HEK293 (cell line): ENCODE measurements at regions not wholly inside any gene's neighbourhood (a gene's known extent, or its start where the extent isn't known, plus 50 kb on each side); places are given as distances from the start of the nearest gene placed in this dataset.
A peak's percentile ranks its signal among the peaks of the same experiment; 100 is the strongest.

Experiments used
- GLI2 ChIP-seq: fragments of 450-650 bp; formaldehyde crosslinking; IDR thresholded peaks from 2 replicates; pipeline ENCODE4; 2017; ENCODE audit warnings: missing biosample characterization, missing genetic modification characterization, low read depth, borderline replicate concordance
- KLF16 ChIP-seq: fragments of 450-650 bp; formaldehyde crosslinking; IDR thresholded peaks from 2 replicates; pipeline ENCODE4 v1.5.1; 2017; ENCODE audit warnings: missing biosample characterization, missing genetic modification characterization
- OVOL3 ChIP-seq: fragments of 450-650 bp; formaldehyde crosslinking; IDR thresholded peaks from 2 replicates; pipeline ENCODE4 v1.5.1; 2016; ENCODE audit warnings: missing biosample characterization, missing genetic modification characterization
- ZBTB48 ChIP-seq: fragments of 450-650 bp; formaldehyde crosslinking; IDR thresholded peaks from 2 replicates; pipeline ENCODE4 v1.5.1; 2016; ENCODE audit warnings: missing biosample characterization, missing genetic modification characterization
- ZFP3 ChIP-seq: fragments of 450-650 bp; formaldehyde crosslinking; IDR thresholded peaks from 2 replicates; pipeline ENCODE4 v1.5.1; 2016; ENCODE audit warnings: low read depth, missing biosample characterization, missing genetic modification characterization
- ZNF133 ChIP-seq: fragments of 450-650 bp; formaldehyde crosslinking; IDR thresholded peaks from 2 replicates; pipeline ENCODE4 v1.5.1; 2016; ENCODE audit warnings: missing biosample characterization, missing genetic modification characterization
- ZNF157 ChIP-seq: fragments of 450-650 bp; formaldehyde crosslinking; IDR thresholded peaks from 2 replicates; pipeline ENCODE4 v1.5.1; 2016; ENCODE audit warnings: missing biosample characterization, missing genetic modification characterization
- ZNF175 ChIP-seq: fragments of 450-650 bp; formaldehyde crosslinking; IDR thresholded peaks from 2 replicates; pipeline ENCODE4 v1.5.1; 2016; ENCODE audit warnings: missing biosample characterization, missing genetic modification characterization
- ZNF2 ChIP-seq: fragments of 450-650 bp; formaldehyde crosslinking; IDR thresholded peaks from 2 replicates; pipeline ENCODE4 v1.5.1; 2016; ENCODE audit warnings: missing biosample characterization, missing genetic modification characterization
- ZNF24 ChIP-seq: fragments of 450-650 bp; formaldehyde crosslinking; IDR thresholded peaks from 2 replicates; pipeline ENCODE4 v1.5.1; 2016; ENCODE audit warnings: missing biosample characterization, missing genetic modification characterization
- ZNF274 ChIP-seq, 2 experiments: fragments of 200-500 bp in 1 of 2; fragments of 450-650 bp in 1 of 2; sonication (Bioruptor generic) in 1 of 2; formaldehyde crosslinking in 1 of 2; IDR thresholded peaks; 2 replicates each; pipeline versions ENCODE4 v1.5.1 to v1.6.1; 2014 to 2016; ENCODE audit warnings: borderline replicate concordance in 1 of 2, inconsistent platforms in 1 of 2, low read length in 1 of 2, missing biosample characterization in 1 of 2, missing genetic modification characterization in 1 of 2
- ZNF335 ChIP-seq: fragments of 450-650 bp; formaldehyde crosslinking; conservative IDR thresholded peaks from 2 replicates; pipeline ENCODE4 v1.5.1; 2016; ENCODE audit warnings: missing biosample characterization, missing genetic modification characterization
- ZNF37A ChIP-seq: fragments of 450-650 bp; IDR thresholded peaks from 2 replicates; pipeline ENCODE4 v1.5.1; 2018; ENCODE audit warnings: missing biosample characterization, missing genetic modification characterization
- ZNF423 ChIP-seq: fragments of 450-650 bp; formaldehyde crosslinking; IDR thresholded peaks from 2 replicates; pipeline ENCODE4 v1.5.1; 2016; ENCODE audit warnings: missing biosample characterization, missing genetic modification characterization
- ZNF596 ChIP-seq: fragments of 450-650 bp; IDR thresholded peaks from 2 replicates; pipeline ENCODE4 v1.5.0; 2018; ENCODE audit warnings: missing biosample characterization, mild to moderate bottlenecking, missing genetic modification characterization, moderate library complexity
- ZNF600 ChIP-seq: fragments of 450-650 bp; formaldehyde crosslinking; IDR thresholded peaks from 2 replicates; pipeline ENCODE4 v1.5.1; 2016; ENCODE audit warnings: missing biosample characterization, missing genetic modification characterization
- ZNF701 ChIP-seq: fragments of 450-650 bp; formaldehyde crosslinking; IDR thresholded peaks from 2 replicates; pipeline ENCODE4 v1.5.1; 2016; ENCODE audit warnings: missing biosample characterization, missing genetic modification characterization
- ZNF777 ChIP-seq: fragments of 450-650 bp; formaldehyde crosslinking; IDR thresholded peaks from 2 replicates; pipeline ENCODE4 v1.5.1; 2017; ENCODE audit warnings: missing biosample characterization, missing genetic modification characterization, borderline replicate concordance
- TF ChIP-seq, protein P1 (sequence below): fragments of 450-650 bp; formaldehyde crosslinking; IDR thresholded peaks from 2 replicates; pipeline ENCODE4 v1.5.1; 2017; ENCODE audit warnings: missing biosample characterization, missing genetic modification characterization
- TF ChIP-seq, protein P2 (sequence below): fragments of 450-650 bp; formaldehyde crosslinking; IDR thresholded peaks from 2 replicates; pipeline ENCODE4 v1.5.1; 2017; ENCODE audit warnings: missing biosample characterization, missing genetic modification characterization
- TF ChIP-seq, protein P3 (sequence below): fragments of 450-650 bp; formaldehyde crosslinking; IDR thresholded peaks from 2 replicates; pipeline ENCODE4 v1.5.1; 2016; ENCODE audit warnings: missing biosample characterization, missing genetic modification characterization, borderline replicate concordance
- TF ChIP-seq, protein P4 (sequence below): fragments of 450-650 bp; formaldehyde crosslinking; IDR thresholded peaks from 2 replicates; pipeline ENCODE4 v1.5.1; 2017; ENCODE audit warnings: missing biosample characterization, missing genetic modification characterization
- TF ChIP-seq, protein P5 (sequence below): fragments of 450-650 bp; formaldehyde crosslinking; IDR thresholded peaks from 2 replicates; pipeline ENCODE4 v1.5.1; 2016; ENCODE audit warnings: missing biosample characterization, missing genetic modification characterization
- TF ChIP-seq, protein P6 (sequence below): fragments of 450-650 bp; formaldehyde crosslinking; IDR thresholded peaks from 2 replicates; pipeline ENCODE4 v1.5.1; 2017; ENCODE audit warnings: missing biosample characterization, missing genetic modification characterization
- TF ChIP-seq, protein P7 (sequence below): fragments of 450-650 bp; formaldehyde crosslinking; IDR thresholded peaks from 2 replicates; pipeline ENCODE4 v1.5.1; 2016; ENCODE audit warnings: missing biosample characterization, missing genetic modification characterization

DNA sequence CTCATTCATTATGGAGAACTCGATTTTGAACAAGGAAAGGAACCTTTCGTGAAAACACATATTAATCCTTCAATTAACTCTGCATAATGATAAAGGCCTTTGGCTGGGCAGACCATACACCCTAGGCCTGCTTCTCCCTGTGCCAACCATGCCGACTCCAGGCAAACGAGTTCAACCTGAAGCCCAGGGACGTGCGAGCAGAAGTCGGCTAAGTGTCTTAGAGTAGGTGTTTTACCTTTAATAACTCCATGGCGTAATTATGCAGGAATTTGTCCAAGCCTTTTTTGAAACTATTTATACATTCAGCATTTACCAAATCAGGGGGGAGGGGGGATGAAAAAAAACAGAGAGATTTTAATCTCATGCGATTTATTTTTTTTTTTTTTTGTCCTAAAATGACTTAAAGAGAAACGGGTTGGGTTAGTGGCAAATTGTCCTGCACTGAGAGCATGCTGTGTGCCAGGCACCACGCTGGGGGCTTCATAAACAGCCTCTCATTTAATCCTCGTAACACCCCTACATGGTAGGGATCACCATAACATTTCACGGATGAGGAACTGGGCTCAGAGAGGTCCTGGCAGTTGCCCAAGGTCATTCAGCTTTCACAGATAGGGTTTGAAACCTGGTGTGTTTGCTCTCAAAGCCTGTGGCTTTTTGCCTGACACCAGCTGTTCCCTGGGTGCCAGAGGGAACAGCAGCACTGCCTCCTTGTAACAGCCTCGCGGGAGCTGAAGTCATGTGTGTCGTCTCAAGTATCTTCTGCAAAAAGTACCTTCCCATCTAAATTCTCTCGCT lies 423.9 kb downstream of the MN1 start (continued):
- TF ChIP-seq, protein P1, sequence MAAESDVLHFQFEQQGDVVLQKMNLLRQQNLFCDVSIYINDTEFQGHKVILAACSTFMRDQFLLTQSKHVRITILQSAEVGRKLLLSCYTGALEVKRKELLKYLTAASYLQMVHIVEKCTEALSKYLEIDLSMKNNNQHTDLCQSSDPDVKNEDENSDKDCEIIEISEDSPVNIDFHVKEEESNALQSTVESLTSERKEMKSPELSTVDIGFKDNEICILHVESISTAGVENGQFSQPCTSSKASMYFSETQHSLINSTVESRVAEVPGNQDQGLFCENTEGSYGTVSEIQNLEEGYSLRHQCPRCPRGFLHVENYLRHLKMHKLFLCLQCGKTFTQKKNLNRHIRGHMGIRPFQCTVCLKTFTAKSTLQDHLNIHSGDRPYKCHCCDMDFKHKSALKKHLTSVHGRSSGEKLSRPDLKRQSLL (tag by site-specific recombination) = 0 out of 2 replicates have a peak, but pooled peaks have one; percentile 12
- TF ChIP-seq, protein P2, sequence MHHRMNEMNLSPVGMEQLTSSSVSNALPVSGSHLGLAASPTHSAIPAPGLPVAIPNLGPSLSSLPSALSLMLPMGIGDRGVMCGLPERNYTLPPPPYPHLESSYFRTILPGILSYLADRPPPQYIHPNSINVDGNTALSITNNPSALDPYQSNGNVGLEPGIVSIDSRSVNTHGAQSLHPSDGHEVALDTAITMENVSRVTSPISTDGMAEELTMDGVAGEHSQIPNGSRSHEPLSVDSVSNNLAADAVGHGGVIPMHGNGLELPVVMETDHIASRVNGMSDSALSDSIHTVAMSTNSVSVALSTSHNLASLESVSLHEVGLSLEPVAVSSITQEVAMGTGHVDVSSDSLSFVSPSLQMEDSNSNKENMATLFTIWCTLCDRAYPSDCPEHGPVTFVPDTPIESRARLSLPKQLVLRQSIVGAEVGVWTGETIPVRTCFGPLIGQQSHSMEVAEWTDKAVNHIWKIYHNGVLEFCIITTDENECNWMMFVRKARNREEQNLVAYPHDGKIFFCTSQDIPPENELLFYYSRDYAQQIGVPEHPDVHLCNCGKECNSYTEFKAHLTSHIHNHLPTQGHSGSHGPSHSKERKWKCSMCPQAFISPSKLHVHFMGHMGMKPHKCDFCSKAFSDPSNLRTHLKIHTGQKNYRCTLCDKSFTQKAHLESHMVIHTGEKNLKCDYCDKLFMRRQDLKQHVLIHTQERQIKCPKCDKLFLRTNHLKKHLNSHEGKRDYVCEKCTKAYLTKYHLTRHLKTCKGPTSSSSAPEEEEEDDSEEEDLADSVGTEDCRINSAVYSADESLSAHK (tag by site-specific recombination) = peak; percentile 27; the same call in 1 of the 2 replicates
- TF ChIP-seq OVOL3 (tag by site-specific recombination) (no peak), ZNF274 (IDR thresholded peaks at IDR 0.05; ENCODE audit: low read length) (no peak), ZNF274 (tag by site-specific recombination; IDR thresholded peaks at IDR 0.05; ENCODE audit: borderline replicate concordance) (no peak), ZNF133 (no peak), ZNF701 (tag by site-specific recombination) (no peak), ZNF2 (tag by site-specific recombination) (no peak), ZNF423 (tag by site-specific recombination) (peak; percentile 85; the same call in 1 of the 2 replicates), ZNF37A (no peak), ZNF777 (tag by site-specific recombination) (no peak), ZNF600 (no peak), ZFP3 (tag by site-specific recombination) (no peak), ZNF24 (0 out of 2 replicates have a peak, but pooled peaks have one; percentile 33), ZNF157 (tag by site-specific recombination) (peak; percentile 88), ZNF335 (tag by site-specific recombination) (peak; percentile 34; the same call in 1 of the 2 replicates), ZBTB48 (tag by site-specific recombination) (peak; percentile 63; the same call in 1 of the 2 replicates), KLF16 (tag by site-specific recombination) (no peak), ZNF175 (tag by site-specific recombination) (no peak), GLI2 (tag by site-specific recombination) (no peak), ZNF596 (tag by site-specific recombination) (no peak)
- TF ChIP-seq, protein P3, sequence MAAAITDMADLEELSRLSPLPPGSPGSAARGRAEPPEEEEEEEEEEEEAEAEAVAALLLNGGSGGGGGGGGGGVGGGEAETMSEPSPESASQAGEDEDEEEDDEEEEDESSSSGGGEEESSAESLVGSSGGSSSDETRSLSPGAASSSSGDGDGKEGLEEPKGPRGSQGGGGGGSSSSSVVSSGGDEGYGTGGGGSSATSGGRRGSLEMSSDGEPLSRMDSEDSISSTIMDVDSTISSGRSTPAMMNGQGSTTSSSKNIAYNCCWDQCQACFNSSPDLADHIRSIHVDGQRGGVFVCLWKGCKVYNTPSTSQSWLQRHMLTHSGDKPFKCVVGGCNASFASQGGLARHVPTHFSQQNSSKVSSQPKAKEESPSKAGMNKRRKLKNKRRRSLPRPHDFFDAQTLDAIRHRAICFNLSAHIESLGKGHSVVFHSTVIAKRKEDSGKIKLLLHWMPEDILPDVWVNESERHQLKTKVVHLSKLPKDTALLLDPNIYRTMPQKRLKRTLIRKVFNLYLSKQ (tag by site-specific recombination) = no peak
- TF ChIP-seq, protein P4, sequence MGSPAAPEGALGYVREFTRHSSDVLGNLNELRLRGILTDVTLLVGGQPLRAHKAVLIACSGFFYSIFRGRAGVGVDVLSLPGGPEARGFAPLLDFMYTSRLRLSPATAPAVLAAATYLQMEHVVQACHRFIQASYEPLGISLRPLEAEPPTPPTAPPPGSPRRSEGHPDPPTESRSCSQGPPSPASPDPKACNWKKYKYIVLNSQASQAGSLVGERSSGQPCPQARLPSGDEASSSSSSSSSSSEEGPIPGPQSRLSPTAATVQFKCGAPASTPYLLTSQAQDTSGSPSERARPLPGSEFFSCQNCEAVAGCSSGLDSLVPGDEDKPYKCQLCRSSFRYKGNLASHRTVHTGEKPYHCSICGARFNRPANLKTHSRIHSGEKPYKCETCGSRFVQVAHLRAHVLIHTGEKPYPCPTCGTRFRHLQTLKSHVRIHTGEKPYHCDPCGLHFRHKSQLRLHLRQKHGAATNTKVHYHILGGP (tag by site-specific recombination) = no peak
- TF ChIP-seq, protein P5, sequence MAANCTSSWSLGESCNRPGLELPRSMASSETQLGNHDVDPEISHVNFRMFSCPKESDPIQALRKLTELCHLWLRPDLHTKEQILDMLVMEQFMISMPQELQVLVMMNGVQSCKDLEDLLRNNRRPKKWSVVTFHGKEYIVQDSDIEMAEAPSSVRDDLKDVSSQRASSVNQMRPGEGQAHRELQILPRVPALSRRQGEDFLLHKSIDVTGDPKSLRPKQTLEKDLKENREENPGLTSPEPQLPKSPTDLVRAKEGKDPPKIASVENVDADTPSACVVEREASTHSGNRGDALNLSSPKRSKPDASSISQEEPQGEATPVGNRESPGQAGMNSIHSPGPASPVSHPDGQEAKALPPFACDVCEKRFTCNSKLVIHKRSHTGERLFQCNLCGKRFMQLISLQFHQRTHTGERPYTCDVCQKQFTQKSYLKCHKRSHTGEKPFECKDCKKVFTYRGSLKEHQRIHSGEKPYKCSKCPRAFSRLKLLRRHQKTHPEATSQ (tag by site-specific recombination) = no peak
- TF ChIP-seq, protein P6, sequence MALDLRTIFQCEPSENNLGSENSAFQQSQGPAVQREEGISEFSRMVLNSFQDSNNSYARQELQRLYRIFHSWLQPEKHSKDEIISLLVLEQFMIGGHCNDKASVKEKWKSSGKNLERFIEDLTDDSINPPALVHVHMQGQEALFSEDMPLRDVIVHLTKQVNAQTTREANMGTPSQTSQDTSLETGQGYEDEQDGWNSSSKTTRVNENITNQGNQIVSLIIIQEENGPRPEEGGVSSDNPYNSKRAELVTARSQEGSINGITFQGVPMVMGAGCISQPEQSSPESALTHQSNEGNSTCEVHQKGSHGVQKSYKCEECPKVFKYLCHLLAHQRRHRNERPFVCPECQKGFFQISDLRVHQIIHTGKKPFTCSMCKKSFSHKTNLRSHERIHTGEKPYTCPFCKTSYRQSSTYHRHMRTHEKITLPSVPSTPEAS = no peak
- TF ChIP-seq, protein P7, sequence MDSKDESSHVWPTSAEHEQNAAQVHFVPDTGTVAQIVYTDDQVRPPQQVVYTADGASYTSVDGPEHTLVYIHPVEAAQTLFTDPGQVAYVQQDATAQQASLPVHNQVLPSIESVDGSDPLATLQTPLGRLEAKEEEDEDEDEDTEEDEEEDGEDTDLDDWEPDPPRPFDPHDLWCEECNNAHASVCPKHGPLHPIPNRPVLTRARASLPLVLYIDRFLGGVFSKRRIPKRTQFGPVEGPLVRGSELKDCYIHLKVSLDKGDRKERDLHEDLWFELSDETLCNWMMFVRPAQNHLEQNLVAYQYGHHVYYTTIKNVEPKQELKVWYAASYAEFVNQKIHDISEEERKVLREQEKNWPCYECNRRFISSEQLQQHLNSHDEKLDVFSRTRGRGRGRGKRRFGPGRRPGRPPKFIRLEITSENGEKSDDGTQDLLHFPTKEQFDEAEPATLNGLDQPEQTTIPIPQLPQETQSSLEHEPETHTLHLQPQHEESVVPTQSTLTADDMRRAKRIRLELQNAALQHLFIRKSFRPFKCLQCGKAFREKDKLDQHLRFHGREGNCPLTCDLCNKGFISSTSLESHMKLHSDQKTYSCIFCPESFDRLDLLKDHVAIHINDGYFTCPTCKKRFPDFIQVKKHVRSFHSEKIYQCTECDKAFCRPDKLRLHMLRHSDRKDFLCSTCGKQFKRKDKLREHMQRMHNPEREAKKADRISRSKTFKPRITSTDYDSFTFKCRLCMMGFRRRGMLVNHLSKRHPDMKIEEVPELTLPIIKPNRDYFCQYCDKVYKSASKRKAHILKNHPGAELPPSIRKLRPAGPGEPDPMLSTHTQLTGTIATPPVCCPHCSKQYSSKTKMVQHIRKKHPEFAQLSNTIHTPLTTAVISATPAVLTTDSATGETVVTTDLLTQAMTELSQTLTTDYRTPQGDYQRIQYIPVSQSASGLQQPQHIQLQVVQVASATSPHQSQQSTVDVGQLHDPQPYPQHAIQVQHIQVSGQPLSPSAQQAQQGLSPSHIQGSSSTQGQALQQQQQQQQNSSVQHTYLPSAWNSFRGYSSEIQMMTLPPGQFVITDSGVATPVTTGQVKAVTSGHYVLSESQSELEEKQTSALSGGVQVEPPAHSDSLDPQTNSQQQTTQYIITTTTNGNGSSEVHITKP (tag by site-specific recombination) = peak; percentile 84
